AML-193 (cell line): ENCODE measurements at regions not wholly inside any gene's neighbourhood (a gene's known extent, or its start where the extent isn't known, plus 50 kb on each side); places are given as distances from the start of the nearest gene placed in this dataset.
"Not testable (repeated sequence)": the region's sequence is repeated elsewhere in the genome, so short reads cannot be mapped to it uniquely, and the experiment has no call there.

Experiments
- DNase-seq, 2 experiments: peaks; one replicate each; lab custom pipeline; 2025; lab: John Stamatoyannopoulos, UW

DNA sequence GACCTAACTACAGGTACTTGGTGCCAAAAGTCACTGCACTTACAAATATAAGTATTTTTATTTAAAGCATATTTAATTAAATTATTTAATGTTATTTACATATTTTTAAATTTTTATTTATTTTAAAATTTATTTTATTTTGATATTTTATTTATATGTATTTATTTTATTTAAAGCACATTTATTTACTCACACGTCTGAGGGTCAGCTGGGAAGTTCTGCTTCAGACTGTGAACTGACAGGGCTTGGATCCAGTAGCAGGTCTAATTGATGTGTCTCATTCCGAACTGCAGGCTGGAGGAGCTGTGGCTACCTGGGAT lies 392.5 kb downstream of the GBA3 start:
- DNase-seq = no peak

DNA sequence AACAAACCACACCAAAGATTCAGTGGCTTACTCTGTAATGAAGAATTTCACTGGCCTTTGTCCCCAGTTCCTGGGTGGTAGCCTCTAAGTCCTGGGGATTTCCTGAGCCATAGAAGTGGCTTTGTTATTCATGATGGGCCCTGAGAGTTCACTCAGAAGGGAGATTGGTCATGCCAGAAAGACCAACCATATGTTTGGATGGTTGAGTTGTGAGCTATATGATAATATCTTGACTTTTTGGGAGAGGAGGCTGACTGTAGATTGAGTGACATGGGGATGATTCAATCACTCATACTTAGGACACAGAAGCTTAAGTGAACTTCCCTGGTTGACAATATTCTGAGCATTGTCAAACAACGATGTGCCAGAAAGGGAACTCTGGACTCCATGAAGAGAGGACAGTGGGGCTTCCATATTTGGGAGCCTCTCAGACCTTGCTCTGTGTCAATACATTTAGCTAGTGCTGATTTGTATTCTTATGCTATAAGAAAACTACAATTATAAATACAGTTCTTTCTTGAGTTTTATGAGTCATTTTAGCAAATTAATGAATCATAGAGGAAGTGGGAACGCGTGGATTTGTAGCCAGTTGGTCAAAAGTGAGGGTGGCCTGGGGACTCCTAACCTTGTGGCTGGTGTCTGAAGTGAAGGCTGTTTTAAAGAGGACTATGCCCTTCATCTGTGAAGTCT lies 392.0 kb downstream of the GBA3 start:
- no peak for DNase-seq

DNA sequence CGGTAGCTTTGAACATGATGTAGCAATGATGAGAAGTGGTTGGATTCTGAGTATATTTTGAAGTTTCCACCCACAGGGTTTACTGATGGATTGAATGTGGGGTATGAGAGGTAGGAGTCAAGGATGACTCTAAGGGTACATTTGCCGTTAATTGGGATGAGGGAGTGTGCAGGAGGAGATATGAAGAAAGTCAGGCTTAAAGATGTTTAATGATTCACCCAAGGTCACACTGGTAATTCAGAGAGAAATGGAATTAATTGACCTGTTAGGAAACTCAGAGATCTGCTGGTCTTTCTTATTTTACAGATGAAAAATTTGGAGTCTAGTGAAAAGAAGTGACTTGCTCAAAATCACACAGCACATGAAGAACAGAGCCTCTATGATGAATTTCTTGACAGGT lies 390.7 kb downstream of the GBA3 start:
- no peak for DNase-seq

DNA sequence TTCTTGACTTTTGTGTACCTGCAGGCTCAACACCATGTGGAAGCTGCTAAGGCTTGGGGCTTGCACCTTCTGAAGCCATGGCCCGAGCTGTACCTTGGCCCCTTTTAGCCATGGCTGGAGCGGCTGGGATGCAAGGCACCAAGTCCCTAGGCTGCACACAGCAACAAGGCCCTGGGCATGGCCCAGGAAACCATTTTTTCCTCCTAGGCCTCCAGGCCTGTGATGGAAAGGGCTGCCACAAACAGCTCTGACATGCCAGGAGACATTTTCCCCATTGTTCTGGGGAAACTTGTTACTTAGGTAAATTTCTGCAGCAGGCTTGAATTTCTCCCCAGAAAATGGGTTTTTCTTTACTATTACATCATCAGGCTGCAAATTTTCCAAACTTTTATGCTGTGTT lies 387.4 kb downstream of the GBA3 start:
- not testable (repeated sequence) for DNase-seq

DNA sequence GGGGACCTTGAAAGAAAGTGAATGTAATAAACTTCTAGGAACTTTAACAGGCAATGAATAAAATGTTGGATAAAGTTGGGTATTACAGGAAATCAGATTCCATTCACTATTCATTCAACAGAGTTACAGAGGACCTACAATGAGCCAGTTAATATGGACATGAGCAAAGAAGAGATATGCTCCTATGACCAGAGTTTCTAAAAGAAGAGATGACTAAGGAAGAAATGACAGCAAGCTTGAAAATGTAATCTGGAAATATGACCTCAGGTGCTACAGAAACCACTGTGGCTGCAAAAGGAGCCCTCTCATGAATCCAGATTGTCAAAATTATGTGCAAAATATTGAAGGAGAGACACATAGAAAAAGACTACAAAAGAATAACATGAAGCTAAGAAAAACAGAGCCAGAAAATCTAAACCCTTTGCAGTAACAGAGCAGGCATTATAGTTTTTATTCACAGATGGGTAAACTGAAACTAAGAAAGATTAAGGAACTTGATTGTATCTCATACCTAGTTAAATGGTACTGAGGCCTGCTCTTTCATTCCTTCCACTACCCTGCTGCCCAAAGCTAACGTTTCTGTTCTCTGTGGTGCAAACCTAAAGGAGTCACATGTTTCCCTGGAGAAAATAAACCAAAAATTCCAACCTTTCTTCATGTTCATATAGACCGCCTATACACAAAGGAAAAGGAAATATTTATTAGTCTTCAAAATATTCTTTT lies 378.3 kb downstream of the GBA3 start:
- no peak for DNase-seq

GRCh38 chr4:23068756-23069155 lies 376.0 kb downstream of the GBA3 start:
- no peak for DNase-seq

- DNase-seq = no peak
These were observed 375.6 kb downstream of the GBA3 start for GRCh38 chr4:23068287-23068686.

- no peak for DNase-seq
These were observed 369.5 kb downstream of the GBA3 start for GRCh38 chr4:23062188-23062587.

DNA sequence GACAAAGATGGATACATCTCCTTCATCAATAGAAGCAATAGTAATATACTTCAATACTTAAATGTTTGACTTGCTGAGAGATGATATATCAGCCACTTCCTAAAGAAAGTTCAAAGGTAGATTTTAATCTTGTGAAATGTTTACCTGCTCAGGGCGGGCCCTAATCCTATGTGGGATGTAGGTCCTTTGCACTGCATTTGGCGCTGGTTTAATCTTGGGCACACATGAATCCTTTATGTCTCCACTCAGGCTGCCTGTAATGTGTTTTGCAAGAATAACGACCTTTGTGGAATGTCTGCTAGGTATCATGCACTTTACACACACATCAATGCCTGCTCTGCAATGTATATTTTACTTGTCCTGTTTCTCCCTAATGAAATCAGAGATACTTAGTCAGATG lies 368.7 kb downstream of the GBA3 start:
- no peak for DNase-seq

- DNase-seq = no peak
These were observed 368.0 kb downstream of the GBA3 start for GRCh38 chr4:23060776-23061175.

- no peak for DNase-seq
These were observed 365.5 kb downstream of the GBA3 start for GRCh38 chr4:23058165-23058776.

GRCh38 chr4:23041501-23041900 lies 348.8 kb downstream of the GBA3 start:
- DNase-seq = no peak

DNA sequence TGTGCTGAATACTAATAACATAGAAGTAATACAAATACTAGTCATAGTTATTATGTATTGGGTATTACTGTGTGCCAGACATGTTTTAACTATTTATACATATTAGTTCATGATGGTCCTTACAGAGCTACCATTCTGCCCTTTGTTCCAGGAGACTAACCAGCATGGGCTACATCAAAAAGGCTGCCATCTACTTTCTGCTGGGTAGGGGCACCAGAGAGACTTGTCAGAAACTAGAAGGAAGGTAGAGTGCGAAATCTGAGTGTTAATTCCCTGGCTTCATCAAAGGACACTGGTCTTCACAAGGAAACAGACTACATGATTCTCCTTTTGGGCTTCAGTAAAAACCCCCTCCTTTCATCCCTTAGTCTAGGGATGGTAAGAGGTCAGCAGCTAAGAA lies 347.8 kb downstream of the GBA3 start:
- no peak for DNase-seq

- no peak for DNase-seq
These were observed 347.1 kb downstream of the GBA3 start for GRCh38 chr4:23039818-23040217.

- DNase-seq = no peak
These were observed 346.1 kb downstream of the GBA3 start for GRCh38 chr4:23038626-23039491.

- no peak for DNase-seq
These were observed 344.3 kb downstream of the GBA3 start for GRCh38 chr4:23036921-23037495.

DNA sequence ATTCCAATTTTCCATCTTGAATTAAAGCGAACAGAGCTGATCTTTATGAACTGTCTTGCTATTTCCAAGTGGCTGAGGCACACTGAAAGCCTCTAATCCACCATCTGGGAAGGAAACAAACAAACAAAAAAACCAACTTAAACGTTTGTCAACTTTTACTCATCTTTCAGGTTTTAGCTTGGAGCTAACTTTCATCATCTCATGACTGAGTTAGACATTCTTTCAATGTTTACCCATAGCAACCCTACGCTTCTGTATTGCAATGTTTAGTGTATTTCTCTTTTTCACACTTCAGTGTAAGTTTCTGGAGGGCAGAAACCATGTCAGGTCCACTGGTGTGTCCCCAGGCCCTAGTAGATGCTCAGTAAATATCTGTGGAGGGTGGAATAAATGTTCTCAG lies 343.8 kb downstream of the GBA3 start:
- no peak for DNase-seq

DNA sequence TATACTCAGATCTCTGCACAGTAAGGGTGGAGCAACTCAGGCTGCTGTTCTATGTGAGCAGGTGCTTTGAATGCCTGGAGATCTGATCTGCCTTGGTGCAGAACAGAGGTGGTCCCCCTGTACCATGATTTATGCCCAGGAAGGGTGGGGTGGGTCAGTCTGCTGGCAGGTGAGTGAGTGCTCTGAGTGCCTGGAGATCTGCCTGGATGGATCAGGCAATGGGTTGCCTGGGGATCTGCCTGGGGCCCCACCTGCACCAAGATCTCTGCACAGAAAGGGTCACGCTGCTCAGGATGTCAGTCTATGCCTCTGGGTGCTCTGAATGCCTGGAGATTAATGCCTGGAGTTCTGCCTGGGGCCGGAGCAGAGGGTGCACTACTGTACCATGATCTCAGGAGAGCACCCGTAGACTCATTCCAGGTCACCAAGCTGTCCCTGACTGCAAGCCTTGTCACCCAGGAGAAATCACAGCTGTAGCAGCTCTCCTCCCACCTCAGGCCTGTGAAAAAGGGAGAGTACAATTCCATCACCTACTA lies 342.9 kb downstream of the GBA3 start:
- DNase-seq = no peak

DNA sequence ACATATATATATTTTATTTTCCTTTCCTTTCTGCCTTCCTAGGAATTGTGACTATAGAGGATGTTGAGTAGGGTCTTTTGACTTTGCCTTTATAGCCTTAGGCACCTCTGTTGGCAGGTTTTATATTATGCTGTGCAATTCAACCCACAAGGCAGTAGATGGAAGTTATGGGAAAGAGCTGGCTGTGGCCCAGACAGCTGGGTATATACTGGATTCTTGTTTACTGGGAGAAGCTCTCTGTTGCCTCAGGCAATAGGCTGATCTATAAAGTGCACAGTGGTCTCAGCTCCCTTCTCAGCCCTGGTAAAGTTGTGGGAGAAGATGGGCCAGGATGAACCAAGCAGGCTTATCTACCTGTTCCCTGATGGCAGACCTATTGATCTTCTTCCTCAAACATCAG lies 342.0 kb downstream of the GBA3 start:
- no peak for DNase-seq

- no peak for DNase-seq
These were observed 341.1 kb downstream of the GBA3 start for GRCh38 chr4:23033796-23034195.

GRCh38 chr4:23028875-23029274 lies 336.1 kb downstream of the GBA3 start:
- no peak for DNase-seq

DNA sequence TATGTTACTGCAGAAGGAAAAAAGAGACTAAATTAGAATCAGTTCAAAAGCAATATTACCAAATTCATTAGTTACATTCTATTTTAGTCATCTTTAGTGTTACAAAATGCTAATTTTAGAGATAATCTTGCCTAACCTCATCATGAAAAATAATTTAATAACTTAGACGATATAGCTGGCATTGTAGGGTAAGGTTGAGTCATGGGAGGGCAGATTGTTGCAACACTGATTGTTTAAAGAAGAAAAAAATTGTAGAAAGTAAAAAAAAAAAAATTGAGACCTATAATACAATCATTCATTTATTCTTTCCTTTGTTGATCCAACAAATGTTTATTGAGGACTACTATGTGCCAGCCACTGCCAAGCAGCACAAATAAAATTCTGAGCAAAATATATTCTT lies 330.9 kb downstream of the GBA3 start:
- no peak for DNase-seq
